SK-N-SH treated with all-trans-retinoic acid at 6 μM for 48 hours (cell line): ENCODE measurements at regions not wholly inside any gene's neighbourhood (a gene's known extent, or its start where the extent isn't known, plus 50 kb on each side); places are given as distances from the start of the nearest gene placed in this dataset.

ENCODE experiments used
- ATAC-seq: fragments of 200-7000 bp; cut with Tn5 transposase; 3 replicates; pipeline ENCODE4 v1.9.1; 2020; ENCODE audit warnings: mild to moderate bottlenecking, moderate library complexity
- ARNTL ChIP-seq: fragments of 450-650 bp; formaldehyde crosslinking; IDR thresholded peaks from 2 replicates; pipeline ENCODE4 v1.5.0; 2020; ENCODE audit warnings: low read depth, mild to moderate bottlenecking, moderate library complexity, borderline replicate concordance
- BACH2 ChIP-seq: fragments of 250-450 bp; sonication (Bioruptor Pico); IDR thresholded peaks from 2 replicates; pipeline ENCODE4 v1.9.0; 2021; ENCODE audit warnings: mild to moderate bottlenecking, borderline replicate concordance
- CREB5 ChIP-seq: fragments of 250-450 bp; sonication (Bioruptor Pico); IDR thresholded peaks from 2 replicates; pipeline ENCODE4 v1.5.1; 2020; ENCODE audit warnings: low read depth, mild to moderate bottlenecking, moderate library complexity
- CSDC2 ChIP-seq: fragments of 250-450 bp; sonication (Bioruptor Pico); IDR thresholded peaks from 2 replicates; pipeline ENCODE4 v1.5.0; 2020; ENCODE audit warnings: mild to moderate bottlenecking, moderate library complexity
- CSRNP3 ChIP-seq: fragments of 250-450 bp; sonication (Bioruptor Pico); IDR thresholded peaks from 2 replicates; pipeline ENCODE4 v1.5.1; 2021; ENCODE audit warnings: mild to moderate bottlenecking, moderate library complexity
- ESRRG ChIP-seq: fragments of 250-450 bp; sonication (Bioruptor Pico); IDR thresholded peaks from 2 replicates; pipeline ENCODE4 v1.6.1; 2021; ENCODE audit warnings: mild to moderate bottlenecking
- GLIS3 ChIP-seq: fragments of 250-450 bp; sonication (Bioruptor Pico); IDR thresholded peaks from 2 replicates; pipeline ENCODE4 v1.5.0; 2020; ENCODE audit warnings: mild to moderate bottlenecking, moderate library complexity
- ISL1 ChIP-seq: fragments of 250-450 bp; sonication (Bioruptor Pico); IDR thresholded peaks from 2 replicates; pipeline ENCODE4 v2.1.2; 2022; ENCODE audit warnings: mild to moderate bottlenecking, moderate library complexity
- OSR1 ChIP-seq: fragments of 250-450 bp; sonication (Bioruptor Pico); IDR thresholded peaks from 2 replicates; pipeline ENCODE4 v1.8.0; 2022; ENCODE audit warnings: moderate library complexity, mild to moderate bottlenecking, inconsistent platforms
- POU6F1 ChIP-seq: fragments of 250-450 bp; sonication (Bioruptor Pico); IDR thresholded peaks from 2 replicates; pipeline ENCODE4 v1.8.0; 2021; ENCODE audit warnings: low read depth, mild to moderate bottlenecking, moderate library complexity, borderline replicate concordance
- PPARA ChIP-seq: fragments of 250-450 bp; sonication (Bioruptor Pico); IDR thresholded peaks from 2 replicates; pipeline ENCODE4 v1.5.0; 2020; ENCODE audit warnings: mild to moderate bottlenecking, borderline replicate concordance
- RARB ChIP-seq: fragments of 250-450 bp; sonication (Bioruptor Pico); IDR thresholded peaks from 2 replicates; pipeline ENCODE4 v1.8.0; 2021; ENCODE audit warnings: mild to moderate bottlenecking, moderate library complexity
- SNAI2 ChIP-seq: fragments of 250-450 bp; sonication (Bioruptor Pico); IDR thresholded peaks from 2 replicates; pipeline ENCODE4 v1.5.0; 2020; ENCODE audit warnings: mild to moderate bottlenecking, moderate library complexity
- TOX ChIP-seq: fragments of 250-450 bp; sonication (Bioruptor Pico); IDR thresholded peaks from 2 replicates; pipeline ENCODE4 v1.8.0; 2021; ENCODE audit warnings: mild to moderate bottlenecking, moderate library complexity, borderline replicate concordance
- ZC3H10 ChIP-seq: fragments of 250-450 bp; sonication (Bioruptor Pico); IDR thresholded peaks from 2 replicates; pipeline ENCODE4 v1.5.1; 2021; ENCODE audit warnings: mild to moderate bottlenecking, moderate library complexity
- ZFP3 ChIP-seq: fragments of 250-450 bp; sonication (Bioruptor Pico); IDR thresholded peaks from 2 replicates; pipeline ENCODE4 v1.5.0; 2020; ENCODE audit warnings: mild to moderate bottlenecking, moderate library complexity
- ZNF70 ChIP-seq: fragments of 450-650 bp; formaldehyde crosslinking; IDR thresholded peaks from 2 replicates; pipeline ENCODE4 v1.5.0; 2020; ENCODE audit warnings: mild to moderate bottlenecking, moderate library complexity
- ZNF8 ChIP-seq: fragments of 450-650 bp; formaldehyde crosslinking; IDR thresholded peaks from 2 replicates; pipeline ENCODE4 v1.5.0; 2020; ENCODE audit warnings: mild to moderate bottlenecking, moderate library complexity
- TF ChIP-seq, protein P1 (sequence below): fragments of 250-450 bp; sonication (Bioruptor Pico); IDR thresholded peaks from 2 replicates; pipeline ENCODE4 v1.5.0; 2020; ENCODE audit warnings: mild to moderate bottlenecking, moderate library complexity

- ATAC-seq: no peak
Measured at GRCh38 chr12:89845366-89845765, 136.7 kb upstream of the ATP2B1 start.

GRCh38 chr12:89844539-89844938 is 135.9 kb upstream of the ATP2B1 start:
- TF ChIP-seq POU6F1 (CRISPR knock-in tag): no peak
- TF ChIP-seq BACH2 (CRISPR knock-in tag): no peak
- ATAC-seq: no peak

More at GRCh38 chr12:89845366-89845765, 136.7 kb upstream of the ATP2B1 start:
- TF ChIP-seq POU6F1 (CRISPR knock-in tag): no peak
- no peak for TF ChIP-seq BACH2 (CRISPR knock-in tag)
- no peak for TF ChIP-seq RARB
- no peak for TF ChIP-seq OSR1
- no peak for TF ChIP-seq ZNF8 (CRISPR knock-in tag)
- TF ChIP-seq SNAI2 (CRISPR knock-in tag): no peak
- TF ChIP-seq ESRRG (CRISPR knock-in tag): no peak
- TF ChIP-seq ARNTL (CRISPR knock-in tag): no peak
- TF ChIP-seq CSDC2: no peak
- no peak for TF ChIP-seq ZFP3
- TF ChIP-seq ZNF70: no peak
- no peak for TF ChIP-seq CSRNP3 (CRISPR knock-in tag)
- TF ChIP-seq ISL1 (CRISPR knock-in tag): no peak
- TF ChIP-seq TOX (CRISPR knock-in tag): no peak
- TF ChIP-seq PPARA (CRISPR knock-in tag): no peak
- no peak for TF ChIP-seq CREB5 (CRISPR knock-in tag)

DNA sequence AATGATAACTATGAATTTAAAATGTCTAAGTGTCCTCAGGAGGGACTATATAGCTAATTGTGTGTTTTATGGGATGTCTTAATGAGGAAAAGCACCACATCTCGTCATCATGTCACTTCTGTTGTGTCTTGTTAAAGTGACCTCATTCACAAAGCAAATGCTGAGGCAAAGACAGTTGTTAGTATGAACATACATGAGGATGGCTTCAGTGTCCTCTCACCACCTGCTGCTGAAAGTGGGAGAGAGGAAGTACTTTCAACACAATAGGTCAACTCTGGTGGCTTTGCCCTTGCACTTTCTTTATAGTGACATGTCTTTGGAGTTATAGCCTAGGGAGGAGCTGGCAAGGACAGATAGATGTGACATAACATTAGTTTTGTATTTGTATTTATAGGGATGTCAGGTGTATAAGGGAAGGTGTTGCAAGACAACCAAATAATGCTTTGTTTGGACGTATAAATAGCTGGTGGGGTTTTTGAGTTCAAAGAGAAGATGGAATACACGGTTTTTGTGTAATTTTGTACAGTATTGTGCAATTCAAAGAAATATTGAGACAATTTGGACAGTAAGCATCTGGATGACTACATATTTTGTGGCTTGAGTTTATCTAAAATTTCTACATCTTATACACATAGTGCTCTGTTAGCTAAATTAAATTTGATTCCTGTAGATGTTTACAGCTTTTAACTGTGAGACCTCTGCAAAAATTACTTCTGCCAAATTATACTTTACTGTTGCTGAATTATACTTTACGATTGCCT is 131.7 kb upstream of the ATP2B1 start:
- ATAC-seq: no peak
- TF ChIP-seq ZC3H10: no peak
- TF ChIP-seq BACH2 (CRISPR knock-in tag): no peak
- no peak for TF ChIP-seq CSDC2
- no peak for TF ChIP-seq ARNTL (CRISPR knock-in tag)
- no peak for TF ChIP-seq CREB5 (CRISPR knock-in tag)
- TF ChIP-seq TOX (CRISPR knock-in tag): no peak
- TF ChIP-seq RARB: no peak
- TF ChIP-seq PPARA (CRISPR knock-in tag): no peak
- TF ChIP-seq GLIS3 (CRISPR knock-in tag): no peak
- TF ChIP-seq ESRRG (CRISPR knock-in tag): no peak
- TF ChIP-seq, protein P1, sequence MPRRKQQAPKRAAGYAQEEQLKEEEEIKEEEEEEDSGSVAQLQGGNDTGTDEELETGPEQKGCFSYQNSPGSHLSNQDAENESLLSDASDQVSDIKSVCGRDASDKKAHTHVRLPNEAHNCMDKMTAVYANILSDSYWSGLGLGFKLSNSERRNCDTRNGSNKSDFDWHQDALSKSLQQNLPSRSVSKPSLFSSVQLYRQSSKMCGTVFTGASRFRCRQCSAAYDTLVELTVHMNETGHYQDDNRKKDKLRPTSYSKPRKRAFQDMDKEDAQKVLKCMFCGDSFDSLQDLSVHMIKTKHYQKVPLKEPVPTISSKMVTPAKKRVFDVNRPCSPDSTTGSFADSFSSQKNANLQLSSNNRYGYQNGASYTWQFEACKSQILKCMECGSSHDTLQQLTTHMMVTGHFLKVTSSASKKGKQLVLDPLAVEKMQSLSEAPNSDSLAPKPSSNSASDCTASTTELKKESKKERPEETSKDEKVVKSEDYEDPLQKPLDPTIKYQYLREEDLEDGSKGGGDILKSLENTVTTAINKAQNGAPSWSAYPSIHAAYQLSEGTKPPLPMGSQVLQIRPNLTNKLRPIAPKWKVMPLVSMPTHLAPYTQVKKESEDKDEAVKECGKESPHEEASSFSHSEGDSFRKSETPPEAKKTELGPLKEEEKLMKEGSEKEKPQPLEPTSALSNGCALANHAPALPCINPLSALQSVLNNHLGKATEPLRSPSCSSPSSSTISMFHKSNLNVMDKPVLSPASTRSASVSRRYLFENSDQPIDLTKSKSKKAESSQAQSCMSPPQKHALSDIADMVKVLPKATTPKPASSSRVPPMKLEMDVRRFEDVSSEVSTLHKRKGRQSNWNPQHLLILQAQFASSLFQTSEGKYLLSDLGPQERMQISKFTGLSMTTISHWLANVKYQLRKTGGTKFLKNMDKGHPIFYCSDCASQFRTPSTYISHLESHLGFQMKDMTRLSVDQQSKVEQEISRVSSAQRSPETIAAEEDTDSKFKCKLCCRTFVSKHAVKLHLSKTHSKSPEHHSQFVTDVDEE (CRISPR knock-in tag): no peak
- TF ChIP-seq ZNF70: no peak
